ENCODE measurements at regions not wholly inside any gene's neighbourhood (a gene's known extent, or its start where the extent isn't known, plus 50 kb on each side); places are given as distances from the start of the nearest gene placed in this dataset.
A peak's percentile ranks its signal among the peaks of the same experiment; 100 is the strongest.
"Not testable (repeated sequence)": the region's sequence is repeated elsewhere in the genome, so short reads cannot be mapped to it uniquely, and the experiment has no call there.

GRCh38 chr13:44775290-44775689 is 199.2 kb upstream of the TSC22D1 start:
- H3K36me3 ChIP-seq (ENCODE audit: control insufficient read depth in 3 of 3, insufficient read depth in 3 of 3, low read length in 3 of 3); H3K9ac ChIP-seq (ENCODE audit: low read depth in 1 of 3, low read length in 3 of 3); H3K4me3 ChIP-seq (ENCODE audit: low read length in 3 of 3); H3K27ac ChIP-seq (ENCODE audit: low read depth, low read length); H3K9me3 ChIP-seq (ENCODE audit: control insufficient read depth in 3 of 3, low read length in 3 of 3); H3K4me1 ChIP-seq (ENCODE audit: control insufficient read depth in 3 of 3, insufficient read depth in 3 of 3, low read length in 3 of 3); H3K27me3 ChIP-seq (ENCODE audit: control insufficient read depth in 3 of 3, insufficient read depth in 3 of 3, low read length in 3 of 3): not testable (repeated sequence)

- no peak overlapping the region for H3K9ac ChIP-seq (ENCODE audit: low read depth in 1 of 3, low read length in 3 of 3)
- no peaks in the 10 kb centered on the region for H3K36me3 ChIP-seq (ENCODE audit: control insufficient read depth in 3 of 3, insufficient read depth in 3 of 3, low read length in 3 of 3)
- H3K9me3 ChIP-seq (ENCODE audit: control insufficient read depth in 3 of 3, low read length in 3 of 3) = no peaks in the 10 kb centered on the region
Observed at GRCh38 chr13:44770951-44771350, 194.8 kb upstream of the TSC22D1 start.

GRCh38 chr13:44769686-44770085 is 193.6 kb upstream of the TSC22D1 start:
- Histone ChIP-seq H3K36me3 (ENCODE audit: control insufficient read depth in 3 of 3, insufficient read depth in 3 of 3, low read length in 3 of 3) (no peaks in the 10 kb centered on the region), H3K4me3 (ENCODE audit: low read length in 3 of 3) (no peak overlapping the region), H3K9ac (ENCODE audit: low read depth in 1 of 3, low read length in 3 of 3) (no peak overlapping the region), H3K27ac (ENCODE audit: low read depth, low read length) (no peak overlapping the region), H3K4me1 (ENCODE audit: control insufficient read depth in 3 of 3, insufficient read depth in 3 of 3, low read length in 3 of 3) (peaks cover 0 to 5% (median 5%) of the 10 kb centered on the region in 3 donors), H3K9me3 (ENCODE audit: control insufficient read depth in 3 of 3, low read length in 3 of 3) (no peaks in the 10 kb centered on the region), H3K27me3 (ENCODE audit: control insufficient read depth in 3 of 3, insufficient read depth in 3 of 3, low read length in 3 of 3) (no peaks in the 10 kb centered on the region)

More at GRCh38 chr13:44770951-44771350, 194.8 kb upstream of the TSC22D1 start:
- Histone ChIP-seq H3K4me1 (ENCODE audit: control insufficient read depth in 3 of 3, insufficient read depth in 3 of 3, low read length in 3 of 3) (no peaks in the 10 kb centered on the region), H3K27me3 (ENCODE audit: control insufficient read depth in 3 of 3, insufficient read depth in 3 of 3, low read length in 3 of 3) (no peaks in the 10 kb centered on the region), H3K27ac (ENCODE audit: low read depth, low read length) (no peak overlapping the region), H3K4me3 (ENCODE audit: low read length in 3 of 3) (no peak overlapping the region)

- H3K4me1 ChIP-seq (ENCODE audit: control insufficient read depth in 3 of 3, insufficient read depth in 3 of 3, low read length in 3 of 3) = peaks cover 0 to 12% (median 9%) of the 10 kb centered on the region in 3 donors
- no peak overlapping the region for H3K9ac ChIP-seq (ENCODE audit: low read depth in 1 of 3, low read length in 3 of 3)
- H3K9me3 ChIP-seq (ENCODE audit: control insufficient read depth in 3 of 3, low read length in 3 of 3) = no peaks in the 10 kb centered on the region
- no peak overlapping the region for H3K27ac ChIP-seq (ENCODE audit: low read depth, low read length)
- H3K27me3 ChIP-seq (ENCODE audit: control insufficient read depth in 3 of 3, insufficient read depth in 3 of 3, low read length in 3 of 3) = no peaks in the 10 kb centered on the region
- H3K4me3 ChIP-seq (ENCODE audit: low read length in 3 of 3) = no peak overlapping the region
- no peaks in the 10 kb centered on the region for H3K36me3 ChIP-seq (ENCODE audit: control insufficient read depth in 3 of 3, insufficient read depth in 3 of 3, low read length in 3 of 3)
Observed at GRCh38 chr13:44768775-44769581, 192.8 kb upstream of the TSC22D1 start.

GRCh38 chr13:44768239-44768638 is 192.1 kb upstream of the TSC22D1 start:
- H3K9me3 ChIP-seq (ENCODE audit: control insufficient read depth in 3 of 3, low read length in 3 of 3) = no peaks in the 10 kb centered on the region
- H3K4me3 ChIP-seq (ENCODE audit: low read length in 3 of 3) = no peak overlapping the region
- no peak overlapping the region for H3K27ac ChIP-seq (ENCODE audit: low read depth, low read length)
- H3K4me1 ChIP-seq (ENCODE audit: control insufficient read depth in 3 of 3, insufficient read depth in 3 of 3, low read length in 3 of 3) = peaks cover 4 to 19% (median 13%) of the 10 kb centered on the region in 3 donors
- H3K27me3 ChIP-seq (ENCODE audit: control insufficient read depth in 3 of 3, insufficient read depth in 3 of 3, low read length in 3 of 3) = no peaks in the 10 kb centered on the region
- no peaks in the 10 kb centered on the region for H3K36me3 ChIP-seq (ENCODE audit: control insufficient read depth in 3 of 3, insufficient read depth in 3 of 3, low read length in 3 of 3)
- H3K9ac ChIP-seq (ENCODE audit: low read depth in 1 of 3, low read length in 3 of 3) = no peak overlapping the region

DNA sequence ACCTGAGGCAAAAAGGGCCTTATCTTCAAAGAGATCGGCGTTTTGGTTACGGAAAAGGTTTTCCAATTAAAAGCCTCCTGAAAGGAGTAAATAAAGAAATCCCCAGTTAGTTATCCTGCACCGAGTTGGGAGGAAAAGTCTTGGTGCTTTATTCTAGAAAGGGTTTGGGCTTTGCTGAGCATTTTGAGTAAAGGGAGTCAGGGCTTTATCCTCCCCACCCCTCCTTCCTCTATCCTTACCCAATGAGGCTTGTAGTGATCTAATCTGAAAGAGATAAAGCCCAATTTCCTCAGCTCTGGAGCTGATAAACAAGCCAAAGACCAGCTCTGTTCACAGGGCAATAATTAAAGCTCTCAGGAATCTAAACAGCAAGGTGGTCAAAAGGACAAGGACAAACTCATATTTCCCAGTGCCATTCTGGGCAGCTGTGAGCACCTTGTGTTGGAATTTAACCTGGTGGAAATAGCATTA is 188.9 kb upstream of the TSC22D1 start:
- Histone ChIP-seq H3K27ac (ENCODE audit: low read depth, low read length) (no peak overlapping the region), H3K4me3 (ENCODE audit: low read length in 3 of 3) (no peak overlapping the region), H3K36me3 (ENCODE audit: control insufficient read depth in 3 of 3, insufficient read depth in 3 of 3, low read length in 3 of 3) (no peaks in the 10 kb centered on the region), H3K27me3 (ENCODE audit: control insufficient read depth in 3 of 3, insufficient read depth in 3 of 3, low read length in 3 of 3) (no peaks in the 10 kb centered on the region), H3K9ac (ENCODE audit: low read depth in 1 of 3, low read length in 3 of 3) (no peak overlapping the region), H3K4me1 (ENCODE audit: control insufficient read depth in 3 of 3, insufficient read depth in 3 of 3, low read length in 3 of 3) (peaks cover 10 to 25% (median 18%) of the 10 kb centered on the region in 3 donors), H3K9me3 (ENCODE audit: control insufficient read depth in 3 of 3, low read length in 3 of 3) (no peaks in the 10 kb centered on the region)

DNA sequence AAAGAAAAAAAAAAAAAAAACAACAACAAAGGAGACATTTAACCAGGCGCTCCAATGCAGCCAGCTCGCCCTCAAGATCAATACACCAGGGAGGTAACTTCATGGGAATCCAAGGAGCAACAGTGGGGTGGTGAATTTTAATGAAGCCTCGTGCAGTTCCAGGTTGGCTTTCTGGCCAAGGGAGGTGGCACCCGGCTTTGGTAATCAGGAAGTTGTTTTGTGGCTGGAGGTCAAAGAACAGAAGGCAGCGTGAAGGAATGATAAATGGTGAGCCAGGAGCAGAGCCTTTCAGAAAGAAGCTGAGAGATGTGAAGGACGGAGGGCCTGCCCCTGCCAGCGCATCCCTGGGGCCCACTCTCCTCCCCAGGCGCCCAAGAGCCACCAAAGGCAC is 188.2 kb upstream of the TSC22D1 start:
- Histone ChIP-seq H3K27ac (ENCODE audit: low read depth, low read length) (no peak overlapping the region), H3K4me1 (ENCODE audit: control insufficient read depth in 3 of 3, insufficient read depth in 3 of 3, low read length in 3 of 3) (peaks cover 15 to 31% (median 23%) of the 10 kb centered on the region in 3 donors), H3K4me3 (ENCODE audit: low read length in 3 of 3) (peak overlapping the region in 1 of 3 donors; percentile 35), H3K9ac (ENCODE audit: low read depth in 1 of 3, low read length in 3 of 3) (no peak overlapping the region), H3K36me3 (ENCODE audit: control insufficient read depth in 3 of 3, insufficient read depth in 3 of 3, low read length in 3 of 3) (no peaks in the 10 kb centered on the region), H3K9me3 (ENCODE audit: control insufficient read depth in 3 of 3, low read length in 3 of 3) (no peaks in the 10 kb centered on the region), H3K27me3 (ENCODE audit: control insufficient read depth in 3 of 3, insufficient read depth in 3 of 3, low read length in 3 of 3) (no peaks in the 10 kb centered on the region)

GRCh38 chr13:44763615-44764301 is 187.6 kb upstream of the TSC22D1 start:
- no peak overlapping the region for H3K9ac ChIP-seq (ENCODE audit: low read depth in 1 of 3, low read length in 3 of 3)
- no peak overlapping the region for H3K27ac ChIP-seq (ENCODE audit: low read depth, low read length)
- no peak overlapping the region for H3K4me3 ChIP-seq (ENCODE audit: low read length in 3 of 3)
- peaks cover 20 to 37% (median 28%) of the 10 kb centered on the region in 3 donors for H3K4me1 ChIP-seq (ENCODE audit: control insufficient read depth in 3 of 3, insufficient read depth in 3 of 3, low read length in 3 of 3)
- H3K36me3 ChIP-seq (ENCODE audit: control insufficient read depth in 3 of 3, insufficient read depth in 3 of 3, low read length in 3 of 3) = no peaks in the 10 kb centered on the region
- H3K9me3 ChIP-seq (ENCODE audit: control insufficient read depth in 3 of 3, low read length in 3 of 3) = no peaks in the 10 kb centered on the region
- no peaks in the 10 kb centered on the region for H3K27me3 ChIP-seq (ENCODE audit: control insufficient read depth in 3 of 3, insufficient read depth in 3 of 3, low read length in 3 of 3)

DNA sequence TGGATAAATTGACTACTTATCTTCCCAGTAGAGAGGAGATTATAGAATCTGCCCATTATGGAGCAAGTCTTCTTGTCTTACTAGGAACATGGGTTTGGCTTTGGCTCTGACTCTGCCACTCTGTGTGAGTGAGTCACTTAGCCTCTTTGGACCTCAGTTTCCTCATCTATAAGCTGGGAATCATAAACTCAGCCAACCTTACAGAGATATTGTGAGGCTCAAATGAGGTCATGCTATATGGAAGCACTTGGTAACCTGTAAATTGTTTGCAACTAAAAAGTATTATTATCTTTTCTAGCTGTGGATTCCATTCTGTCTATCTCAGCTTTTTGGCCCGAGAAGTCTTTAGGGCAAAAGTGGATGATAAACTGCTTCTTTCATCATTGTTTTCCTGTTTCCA is 186.8 kb upstream of the TSC22D1 start:
- Histone ChIP-seq H3K36me3 (ENCODE audit: control insufficient read depth in 3 of 3, insufficient read depth in 3 of 3, low read length in 3 of 3) (no peaks in the 10 kb centered on the region), H3K4me1 (ENCODE audit: control insufficient read depth in 3 of 3, insufficient read depth in 3 of 3, low read length in 3 of 3) (peaks cover 25 to 40% (median 33%) of the 10 kb centered on the region in 3 donors), H3K9ac (ENCODE audit: low read depth in 1 of 3, low read length in 3 of 3) (no peak overlapping the region), H3K27me3 (ENCODE audit: control insufficient read depth in 3 of 3, insufficient read depth in 3 of 3, low read length in 3 of 3) (no peaks in the 10 kb centered on the region), H3K9me3 (ENCODE audit: control insufficient read depth in 3 of 3, low read length in 3 of 3) (no peaks in the 10 kb centered on the region), H3K4me3 (ENCODE audit: low read length in 3 of 3) (no peak overlapping the region), H3K27ac (ENCODE audit: low read depth, low read length) (no peak overlapping the region)

DNA sequence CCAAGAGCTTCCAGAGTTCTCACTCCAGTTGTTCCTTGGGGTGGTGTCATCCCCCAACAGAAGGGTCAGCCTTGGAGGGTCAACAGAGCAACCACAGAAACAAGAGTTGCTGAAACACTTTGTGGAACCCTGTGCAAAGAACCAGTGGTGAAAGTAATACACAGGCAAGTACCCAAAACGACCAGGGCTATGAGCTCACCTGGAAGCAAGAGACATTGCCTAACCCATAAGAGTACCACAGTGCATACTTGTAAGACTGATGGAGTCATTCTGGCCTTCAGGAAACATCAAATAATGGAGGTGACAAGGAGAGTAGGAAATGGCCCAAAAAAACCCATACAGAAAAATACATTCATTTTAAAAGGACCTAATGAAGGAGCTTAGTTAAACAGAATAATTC is 184.3 kb upstream of the TSC22D1 start:
- peak overlapping the region in 1 of 3 donors; percentile 63 for H3K9ac ChIP-seq (ENCODE audit: low read depth in 1 of 3, low read length in 3 of 3)
- H3K4me3 ChIP-seq (ENCODE audit: low read length in 3 of 3) = no peak overlapping the region
- H3K36me3 ChIP-seq (ENCODE audit: control insufficient read depth in 3 of 3, insufficient read depth in 3 of 3, low read length in 3 of 3) = no peaks in the 10 kb centered on the region
- H3K27ac ChIP-seq (ENCODE audit: low read depth, low read length) = peak overlapping the region; percentile 94
- H3K9me3 ChIP-seq (ENCODE audit: control insufficient read depth in 3 of 3, low read length in 3 of 3) = no peaks in the 10 kb centered on the region
- H3K4me1 ChIP-seq (ENCODE audit: control insufficient read depth in 3 of 3, insufficient read depth in 3 of 3, low read length in 3 of 3) = peaks cover 28 to 48% (median 46%) of the 10 kb centered on the region in 3 donors
- no peaks in the 10 kb centered on the region for H3K27me3 ChIP-seq (ENCODE audit: control insufficient read depth in 3 of 3, insufficient read depth in 3 of 3, low read length in 3 of 3)

Measured in skeletal muscle tissue (tissue), 3 donors.